Caco-2 (cell line): ENCODE measurements at regions not wholly inside any gene's neighbourhood (a gene's known extent, or its start where the extent isn't known, plus 50 kb on each side); places are given as distances from the start of the nearest gene placed in this dataset.

Experiments used
- BruUV-seq: library from RNA; stranded (reverse); fragments of 400-500 nt; replicated peaks from 2 replicates; lab custom pipeline; 2021; lab: Mats Ljungman, UMichigan
- CTCF ChIA-PET: fragments of 300-600 bp; sonication (Branson Sonifier 250); formaldehyde crosslinking; loops from one replicate; lab custom pipeline; 2022; ENCODE audit warnings: antibody characterized with exemption; lab: Charles Lee
- POLR2A ChIA-PET: fragments of 300-600 bp; sonication (Branson Sonifier 250); formaldehyde crosslinking; loops from one replicate; lab custom pipeline; 2022; ENCODE audit warnings: antibody characterized with exemption; lab: Charles Lee
- DNase-seq, 2 experiments: peaks; one replicate each; pipeline versions ENCODE4 v3.0.0 to v3.0.0-alpha.2; 2020 to 2022
- H3K27me3 ChIP-seq: replicated peaks from 2 replicates; pipeline ENCODE4 v1.6.0; 2011; ENCODE audit warnings: low read length; ENCODE audit not compliant: control insufficient read depth, insufficient read depth
- H3K36me3 ChIP-seq: 2 replicates; pipeline ENCODE4 v1.5.1; 2011; ENCODE audit warnings: low read length; ENCODE audit not compliant: control insufficient read depth, insufficient read depth
- H3K4me1 ChIP-seq: fragments of 250-450 bp; sonication (Bioruptor Pico); 2 replicates; pipeline ENCODE4 v1.5.1; 2020; ENCODE audit warnings: mild to moderate bottlenecking
- H3K4me3 ChIP-seq: 2 replicates; pipeline ENCODE4 v1.5.1; 2011; ENCODE audit warnings: low read depth, mild to moderate bottlenecking, control low read depth, low read length
- H3K9me3 ChIP-seq: fragments of 250-450 bp; sonication (Bioruptor Pico); 2 replicates; pipeline ENCODE4 v1.5.1; 2020; ENCODE audit warnings: mild to moderate bottlenecking, moderate library complexity
- H3K27ac Mint-ChIP-seq: one replicate; pipeline ENCODE4 v1.8.0; 2022; ENCODE audit warnings: mixed read lengths; ENCODE audit not compliant: unreplicated experiment
- H3K27me3 Mint-ChIP-seq: one replicate; pipeline ENCODE4 v1.8.0; 2022; ENCODE audit warnings: mixed read lengths; ENCODE audit not compliant: insufficient read depth, unreplicated experiment
- H3K36me3 Mint-ChIP-seq: one replicate; pipeline ENCODE4 v1.8.0; 2022; ENCODE audit warnings: mild to moderate bottlenecking, mixed read lengths; ENCODE audit not compliant: insufficient read depth, unreplicated experiment
- H3K4me1 Mint-ChIP-seq: one replicate; pipeline ENCODE4 v1.8.0; 2022; ENCODE audit warnings: low read depth, mixed read lengths; ENCODE audit not compliant: unreplicated experiment
- H3K4me3 Mint-ChIP-seq: one replicate; pipeline ENCODE4 v1.8.0; 2022; ENCODE audit warnings: mild to moderate bottlenecking, moderate library complexity, mixed read lengths; ENCODE audit not compliant: unreplicated experiment
- H3K9me3 Mint-ChIP-seq: one replicate; pipeline ENCODE4 v1.8.0; 2022; ENCODE audit warnings: mixed read lengths; ENCODE audit not compliant: unreplicated experiment
- intact Hi-C: fragments of 100-400 bp; cut with micrococcal nuclease; formaldehyde crosslinking; loops from one replicate; pipeline ENCODE4 v1.10.0; 2022; ENCODE audit not compliant: unreplicated experiment
- TF ChIP-seq, protein P1 (sequence below), 2 experiments: fragments of 200-600 bp in 1 of 2; IDR thresholded peaks; 1 replicate in 1 of 2; 2 replicates in 1 of 2; pipeline versions ENCODE4 v1.5.1 to v1.8.0; 2011 to 2022; ENCODE audit warnings: antibody characterized with exemption in 1 of 2, control low read depth in 1 of 2, inconsistent platforms in 1 of 2, low read depth in 1 of 2, low read length in 1 of 2, mild to moderate bottlenecking in 1 of 2, moderate library complexity in 1 of 2; ENCODE audit not compliant: insufficient read depth in 1 of 2, severe bottlenecking in 1 of 2, unreplicated experiment in 1 of 2

DNA sequence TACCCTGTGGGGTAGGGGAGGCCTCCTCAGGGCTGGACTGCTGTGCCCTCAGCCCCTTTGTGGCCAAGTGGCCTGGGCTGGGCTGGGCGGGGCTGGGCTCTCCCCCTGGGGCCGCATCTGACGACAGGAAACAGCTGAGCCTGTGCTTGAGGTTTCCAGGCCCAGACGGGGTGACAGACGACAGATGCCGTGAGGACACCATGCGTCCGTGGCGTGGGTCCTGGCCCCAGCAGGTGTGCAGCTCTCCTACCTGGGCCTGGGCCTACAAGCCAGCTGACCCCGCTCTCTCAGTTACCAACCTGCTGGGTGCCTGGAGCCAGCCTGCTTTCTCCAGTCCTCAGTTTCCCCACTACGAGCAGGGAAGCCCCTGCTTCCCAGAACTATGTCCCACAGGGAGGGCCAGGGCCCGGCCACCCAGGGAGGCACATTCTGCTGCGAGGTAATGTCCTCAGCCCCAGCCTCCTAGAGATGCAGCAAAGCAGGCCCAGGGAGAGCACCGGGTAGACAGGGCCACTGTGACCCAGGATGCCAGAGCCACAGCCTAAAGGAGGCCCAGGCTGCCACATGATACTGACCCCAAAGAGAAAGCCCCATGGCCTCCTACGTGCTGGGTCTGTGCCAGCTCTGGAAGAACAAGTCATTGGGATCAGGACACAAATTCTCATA is 181.3 kb downstream of the IGLL1 start:
- intact Hi-C loops, result no loop called here
- Mint-ChIP-seq H3K27ac (no peak overlapping the region), H3K9me3 (no peaks in the 10 kb centered on the region), H3K4me1 (no peaks in the 10 kb centered on the region), H3K4me3 (no peak overlapping the region), H3K27me3 (no peaks in the 10 kb centered on the region), H3K36me3 (no peaks in the 10 kb centered on the region)
- CTCF ChIA-PET, result no interaction called here
- DNase-seq, result peak in 1 of 2 experiments; percentile 35
- Histone ChIP-seq H3K9me3 (no peaks in the 10 kb centered on the region), H3K4me3 (no peak overlapping the region), H3K27me3 (no peaks in the 10 kb centered on the region), H3K4me1 (peaks cover 5% of the 10 kb centered on the region), H3K36me3 (no peaks in the 10 kb centered on the region)
- TF ChIP-seq, protein P1, sequence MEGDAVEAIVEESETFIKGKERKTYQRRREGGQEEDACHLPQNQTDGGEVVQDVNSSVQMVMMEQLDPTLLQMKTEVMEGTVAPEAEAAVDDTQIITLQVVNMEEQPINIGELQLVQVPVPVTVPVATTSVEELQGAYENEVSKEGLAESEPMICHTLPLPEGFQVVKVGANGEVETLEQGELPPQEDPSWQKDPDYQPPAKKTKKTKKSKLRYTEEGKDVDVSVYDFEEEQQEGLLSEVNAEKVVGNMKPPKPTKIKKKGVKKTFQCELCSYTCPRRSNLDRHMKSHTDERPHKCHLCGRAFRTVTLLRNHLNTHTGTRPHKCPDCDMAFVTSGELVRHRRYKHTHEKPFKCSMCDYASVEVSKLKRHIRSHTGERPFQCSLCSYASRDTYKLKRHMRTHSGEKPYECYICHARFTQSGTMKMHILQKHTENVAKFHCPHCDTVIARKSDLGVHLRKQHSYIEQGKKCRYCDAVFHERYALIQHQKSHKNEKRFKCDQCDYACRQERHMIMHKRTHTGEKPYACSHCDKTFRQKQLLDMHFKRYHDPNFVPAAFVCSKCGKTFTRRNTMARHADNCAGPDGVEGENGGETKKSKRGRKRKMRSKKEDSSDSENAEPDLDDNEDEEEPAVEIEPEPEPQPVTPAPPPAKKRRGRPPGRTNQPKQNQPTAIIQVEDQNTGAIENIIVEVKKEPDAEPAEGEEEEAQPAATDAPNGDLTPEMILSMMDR (IDR thresholded peaks at IDR 0.05; ENCODE audit: insufficient read depth in 1 of 2, low read depth in 1 of 2, low read length in 1 of 2, severe bottlenecking in 1 of 2, unreplicated experiment in 1 of 2), result no peak
- POLR2A ChIA-PET, result no interaction called here
- no TSS peak for BruUV-seq

DNA sequence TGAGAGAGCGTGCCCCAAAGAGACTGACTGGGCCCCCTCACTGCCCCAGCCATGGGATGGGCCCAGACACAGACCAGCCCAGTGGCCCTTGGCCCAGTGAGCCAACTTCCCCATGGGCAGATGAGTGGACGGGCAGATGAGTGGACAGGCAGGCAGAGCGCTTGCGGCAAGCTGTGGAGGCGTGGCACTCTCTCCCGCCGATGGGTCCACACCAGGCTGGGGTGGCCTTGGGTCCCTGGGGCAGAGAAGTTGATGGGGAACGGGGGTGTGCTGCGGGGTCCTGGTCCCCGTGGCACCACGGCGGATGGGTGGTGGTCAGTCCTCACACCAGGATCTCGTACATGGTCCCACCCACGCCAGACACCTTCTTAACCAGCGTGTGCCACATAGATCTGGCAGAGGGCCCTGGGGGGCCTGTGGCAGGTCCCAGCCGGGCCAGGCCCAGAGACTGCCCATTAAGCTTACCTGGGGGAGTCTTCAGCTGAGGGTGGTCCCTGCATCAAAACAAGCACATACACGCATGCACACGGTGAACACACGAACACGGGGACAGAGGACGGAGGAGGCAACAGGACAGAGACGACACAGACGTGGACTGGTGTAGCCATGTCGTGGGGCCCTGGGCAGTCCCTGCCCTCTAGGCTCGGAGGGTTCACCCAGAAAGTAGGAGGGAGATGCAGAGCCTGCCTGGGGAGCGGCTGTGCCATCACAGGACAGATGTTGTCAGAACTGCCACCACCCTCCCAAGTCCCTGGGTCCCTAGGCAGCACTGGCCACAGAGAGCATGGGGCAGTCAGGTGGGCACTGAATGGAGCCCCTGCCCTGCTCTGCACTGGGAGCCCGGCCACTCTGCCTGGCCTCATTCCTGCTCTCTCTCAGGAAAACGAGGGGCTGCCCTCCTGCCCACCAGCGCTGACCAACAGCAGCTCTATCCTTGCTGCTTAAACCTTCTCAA is 182.2 kb downstream of the IGLL1 start:
- Mint-ChIP-seq H3K9me3 (no peaks in the 10 kb centered on the region), H3K27me3 (no peaks in the 10 kb centered on the region), H3K4me3 (no peak overlapping the region), H3K4me1 (no peaks in the 10 kb centered on the region), H3K36me3 (no peaks in the 10 kb centered on the region), H3K27ac (no peak overlapping the region)
- H3K36me3 ChIP-seq, result no peaks in the 10 kb centered on the region
- H3K4me3 ChIP-seq, result no peak overlapping the region
- intact Hi-C loops, result no loop called here
- TF ChIP-seq, protein P1 (IDR thresholded peaks at IDR 0.05; ENCODE audit: insufficient read depth in 1 of 2, low read depth in 1 of 2, low read length in 1 of 2, severe bottlenecking in 1 of 2, unreplicated experiment in 1 of 2), result no peak
- no TSS peak for BruUV-seq
- no peaks in the 10 kb centered on the region for H3K9me3 ChIP-seq
- no peaks in the 10 kb centered on the region for H3K27me3 ChIP-seq
- H3K4me1 ChIP-seq, result peaks cover 2% of the 10 kb centered on the region
- DNase-seq, result no peak
- POLR2A ChIA-PET, result no interaction called here
- CTCF ChIA-PET, result interaction anchor here (0.6 kb wide), 1 partner anchor 70 kb away, joined by 3 read pairs; no protein-coding TSS in a partner anchor

DNA sequence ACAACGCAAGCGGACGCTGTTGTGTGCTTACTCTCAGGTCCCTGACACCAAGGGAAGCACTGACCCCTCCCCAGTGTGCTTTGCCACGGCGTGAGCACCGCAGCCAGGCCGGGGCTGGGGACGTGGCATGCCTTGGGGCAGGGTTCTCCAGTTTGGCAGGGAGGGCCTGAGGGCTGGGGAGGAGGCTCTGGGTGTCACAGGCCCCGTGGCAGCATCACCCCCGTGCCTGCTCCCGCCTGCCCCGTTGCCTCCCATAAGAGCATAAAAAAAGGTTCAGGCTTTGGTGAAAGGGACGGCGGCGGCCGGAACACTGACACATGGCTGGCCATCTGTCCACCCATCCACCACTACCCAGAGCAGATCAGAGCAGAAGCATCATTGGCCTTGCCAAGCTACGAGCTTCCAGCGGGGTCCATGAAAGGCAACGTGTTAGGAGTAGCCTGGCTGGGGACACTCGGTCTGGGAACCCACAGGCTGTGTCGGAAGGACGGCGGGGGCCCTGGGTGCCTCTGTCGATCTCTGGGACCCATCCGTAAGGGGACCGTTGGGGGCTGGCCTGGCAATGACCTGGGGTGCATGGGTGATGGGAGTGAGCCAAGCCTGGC is 183.0 kb downstream of the IGLL1 start:
- Histone ChIP-seq H3K9me3 (no peaks in the 10 kb centered on the region), H3K4me3 (no peak overlapping the region), H3K4me1 (no peaks in the 10 kb centered on the region), H3K27me3 (no peaks in the 10 kb centered on the region), H3K36me3 (no peaks in the 10 kb centered on the region)
- no peaks in the 10 kb centered on the region for H3K4me1 Mint-ChIP-seq
- no peak overlapping the region for H3K4me3 Mint-ChIP-seq
- BruUV-seq, result no TSS peak
- TF ChIP-seq, protein P1 (IDR thresholded peaks at IDR 0.05; ENCODE audit: insufficient read depth in 1 of 2, low read depth in 1 of 2, low read length in 1 of 2, severe bottlenecking in 1 of 2, unreplicated experiment in 1 of 2), result no peak
- no peaks in the 10 kb centered on the region for H3K36me3 Mint-ChIP-seq
- no peak overlapping the region for H3K27ac Mint-ChIP-seq
- DNase-seq, result no peak
- no peaks in the 10 kb centered on the region for H3K9me3 Mint-ChIP-seq
- POLR2A ChIA-PET, result no interaction called here
- CTCF ChIA-PET, result no interaction called here
- H3K27me3 Mint-ChIP-seq, result no peaks in the 10 kb centered on the region
- intact Hi-C loops, result no loop called here
